Colon (tissue), 2 donors: ENCODE measurements at regions not wholly inside any gene's neighbourhood (a gene's known extent, or its start where the extent isn't known, plus 50 kb on each side); places are given as distances from the start of the nearest gene placed in this dataset.
"Not testable (repeated sequence)": the region's sequence is repeated elsewhere in the genome, so short reads cannot be mapped to it uniquely, and the experiment has no call there.

Experiments used
- FAIRE-seq: peaks from 2 replicates; lab custom pipeline; 2012; peaks lifted over from hg19 to GRCh38; lab: Jason Lieb, UNC
- donor health status: control.
- donor health status: control.

DNA sequence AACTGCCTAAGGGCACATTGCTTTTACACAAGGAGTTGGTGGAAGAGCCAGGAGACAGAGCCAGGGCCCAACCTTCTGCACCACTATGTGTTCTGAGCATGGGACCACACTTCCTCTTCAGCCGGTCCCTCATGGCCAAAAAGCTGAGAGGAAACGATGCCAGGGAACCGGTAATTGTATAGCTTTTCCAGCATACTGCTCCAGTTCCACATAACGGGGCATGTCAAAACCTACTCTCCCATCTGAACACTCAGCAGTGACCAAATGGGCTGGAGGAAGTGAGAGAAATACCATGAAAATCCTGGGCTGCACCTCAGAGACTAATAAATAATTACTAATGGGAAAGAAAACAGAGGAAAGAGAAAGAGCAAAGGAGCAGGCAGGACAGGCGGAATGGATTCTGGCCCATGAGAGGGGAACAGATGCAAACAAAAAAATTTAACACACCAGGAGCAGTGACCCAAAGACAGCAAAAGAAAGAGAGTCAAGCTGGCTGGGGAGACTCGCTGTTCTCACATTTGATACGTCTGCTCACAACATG is 52.0 kb upstream of the BMP2 start:
- FAIRE-seq, result no peak

DNA sequence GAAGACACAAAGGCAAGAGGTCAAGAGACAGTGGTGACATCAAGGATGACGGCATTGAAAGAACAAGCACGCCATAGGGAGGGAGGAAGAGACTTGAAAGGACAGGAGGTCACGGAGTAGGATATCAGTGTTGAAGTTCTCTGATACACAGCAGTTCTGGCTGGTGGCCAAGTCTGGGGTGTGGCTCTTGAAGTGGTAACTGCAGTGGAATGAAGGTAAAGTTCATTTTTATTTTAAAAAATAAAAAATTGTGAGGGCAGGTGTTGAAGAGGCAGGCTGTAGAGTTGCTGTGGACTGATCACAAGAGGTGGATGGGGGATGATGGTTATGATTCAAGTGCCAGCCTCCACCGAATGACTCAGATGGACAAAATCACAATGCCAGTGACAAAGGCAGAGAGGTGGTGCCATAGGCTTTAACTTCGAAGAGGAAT is 53.2 kb upstream of the BMP2 start:
- no peak for FAIRE-seq

DNA sequence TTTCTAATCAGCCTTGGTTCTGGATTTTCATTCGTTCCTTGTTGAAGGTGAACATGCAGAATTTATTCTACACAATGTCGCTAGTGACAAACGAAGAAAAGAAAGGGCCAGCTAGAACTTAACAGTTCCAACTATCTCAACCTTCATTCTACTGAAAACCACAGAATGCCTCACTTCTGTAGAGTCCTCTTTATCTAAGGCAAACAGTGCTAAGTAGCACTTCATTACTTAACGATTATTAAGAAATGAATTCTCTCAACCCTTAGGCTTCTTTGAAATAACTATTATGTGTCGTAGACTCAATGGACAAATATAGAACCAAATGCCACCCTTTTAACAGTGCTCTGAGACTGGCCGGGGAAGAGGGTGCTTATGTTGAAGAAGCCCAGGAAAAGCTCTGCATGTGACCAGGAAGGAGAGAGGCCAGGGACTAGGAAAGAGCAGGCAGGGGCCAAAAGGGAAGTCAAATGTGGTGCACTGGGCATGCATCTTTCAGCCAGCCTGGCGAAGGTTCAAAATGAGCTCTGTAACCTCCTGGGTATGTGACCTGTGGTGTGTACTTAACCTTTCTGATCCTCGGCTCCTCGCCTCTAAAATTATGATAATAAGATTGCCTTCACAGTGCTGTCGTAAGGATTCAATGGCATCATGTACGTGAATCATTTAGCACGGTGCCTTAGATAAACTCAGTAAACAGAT is 55.4 kb upstream of the BMP2 start:
- no peak for FAIRE-seq

DNA sequence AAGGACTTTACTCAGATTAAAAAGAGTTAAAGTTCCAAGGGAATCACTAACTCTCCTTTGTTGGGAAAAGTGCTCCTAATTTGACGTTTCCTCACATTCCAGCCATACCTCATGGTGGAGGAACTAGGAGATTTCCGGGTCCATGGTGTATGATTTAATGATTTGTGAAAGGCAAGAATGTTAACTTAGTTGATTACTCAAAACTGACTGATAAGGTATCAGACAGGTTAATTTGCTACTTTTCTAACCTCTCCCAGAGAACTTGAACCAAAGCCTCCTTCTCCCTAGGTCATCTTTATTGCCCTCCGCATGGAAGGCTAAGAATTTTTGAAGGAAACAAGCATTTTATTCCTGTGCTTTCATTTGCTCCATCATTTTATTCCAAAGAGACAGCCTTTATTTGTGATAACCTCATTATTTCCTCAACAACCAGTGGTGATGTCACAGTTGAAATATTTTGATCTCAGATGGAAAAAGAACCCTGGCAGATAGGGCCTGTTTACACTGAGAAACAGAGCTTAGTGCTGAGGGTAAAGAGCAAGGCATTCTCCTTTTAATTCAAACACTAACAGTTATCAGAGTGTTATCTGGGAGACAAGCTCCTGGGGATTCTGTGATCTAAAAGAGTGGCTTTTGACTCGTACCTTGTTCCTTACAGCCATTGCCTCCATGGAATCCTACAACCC is 57.4 kb upstream of the BMP2 start:
- no peak for FAIRE-seq

DNA sequence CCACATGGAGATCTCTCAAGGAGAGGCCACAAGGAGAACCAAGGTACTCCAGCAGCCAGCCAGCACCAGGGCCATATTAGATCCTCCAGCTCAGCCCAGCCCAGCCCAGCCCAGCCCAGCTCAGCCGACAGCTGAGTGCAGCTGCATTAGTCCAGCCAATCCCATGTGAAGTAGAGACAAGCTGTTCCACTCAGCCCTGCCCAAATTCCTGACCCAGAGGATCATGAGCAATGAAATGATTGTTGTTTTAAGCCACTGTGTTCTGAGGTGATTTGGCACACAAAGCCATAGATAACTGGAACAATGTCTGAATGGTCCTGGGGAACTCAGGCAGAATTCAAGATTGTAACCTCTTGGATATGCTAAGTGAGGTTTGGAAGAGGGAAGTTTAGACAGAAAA is 59.5 kb upstream of the BMP2 start:
- FAIRE-seq, result no peak

DNA sequence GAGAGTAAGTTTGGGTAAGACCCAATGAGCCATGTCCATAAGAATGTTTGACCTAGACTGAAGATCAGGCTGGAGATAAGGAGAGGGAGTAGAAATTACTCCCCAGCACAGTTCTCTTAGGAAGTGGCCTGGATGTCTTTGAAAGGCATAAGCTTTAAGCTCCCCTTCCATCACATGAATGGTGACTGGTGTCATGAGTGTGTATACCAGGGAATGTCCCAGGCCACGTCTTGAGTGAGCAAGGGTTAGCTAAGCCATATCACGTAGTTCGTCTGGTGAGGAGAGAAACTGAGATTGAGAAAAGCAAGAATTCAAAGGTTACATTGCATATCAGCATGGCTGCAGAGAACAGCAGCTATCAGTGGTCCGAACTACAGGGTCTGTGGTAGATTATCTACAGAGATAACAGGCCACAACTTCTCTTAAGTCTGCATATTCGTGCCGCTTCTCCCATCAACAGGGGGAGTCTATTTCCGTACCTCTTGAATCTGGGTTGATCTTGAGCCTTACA is 60.1 kb upstream of the BMP2 start:
- FAIRE-seq, result no peak

DNA sequence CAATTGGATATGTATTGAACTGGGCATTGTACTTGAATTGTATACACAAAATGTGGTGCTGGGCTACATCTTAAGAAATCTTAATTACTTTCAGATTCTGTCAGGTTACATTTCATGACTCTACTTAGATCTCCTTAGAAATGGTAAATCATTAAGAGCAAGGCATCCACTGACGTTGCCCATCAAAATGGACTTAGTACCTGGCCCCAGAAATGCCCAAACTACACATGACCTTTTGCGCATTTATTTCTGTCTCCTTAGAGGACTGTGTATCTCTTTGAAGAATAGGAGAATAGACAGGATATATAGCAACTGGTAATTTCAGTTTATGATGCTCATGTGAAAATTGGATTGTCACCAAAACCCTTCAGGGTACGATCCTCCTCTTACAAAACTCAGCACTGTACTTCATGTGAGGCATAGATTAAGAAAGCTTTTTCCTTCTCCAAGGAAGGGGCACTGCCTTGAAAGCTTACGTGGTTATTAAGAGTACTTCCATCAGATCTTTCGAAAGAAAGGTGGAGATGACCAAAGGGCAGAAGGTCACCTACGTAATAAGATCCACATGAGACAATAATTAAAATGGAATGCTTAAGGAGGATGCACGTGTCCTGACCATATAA is 61.4 kb upstream of the BMP2 start:
- no peak for FAIRE-seq

DNA sequence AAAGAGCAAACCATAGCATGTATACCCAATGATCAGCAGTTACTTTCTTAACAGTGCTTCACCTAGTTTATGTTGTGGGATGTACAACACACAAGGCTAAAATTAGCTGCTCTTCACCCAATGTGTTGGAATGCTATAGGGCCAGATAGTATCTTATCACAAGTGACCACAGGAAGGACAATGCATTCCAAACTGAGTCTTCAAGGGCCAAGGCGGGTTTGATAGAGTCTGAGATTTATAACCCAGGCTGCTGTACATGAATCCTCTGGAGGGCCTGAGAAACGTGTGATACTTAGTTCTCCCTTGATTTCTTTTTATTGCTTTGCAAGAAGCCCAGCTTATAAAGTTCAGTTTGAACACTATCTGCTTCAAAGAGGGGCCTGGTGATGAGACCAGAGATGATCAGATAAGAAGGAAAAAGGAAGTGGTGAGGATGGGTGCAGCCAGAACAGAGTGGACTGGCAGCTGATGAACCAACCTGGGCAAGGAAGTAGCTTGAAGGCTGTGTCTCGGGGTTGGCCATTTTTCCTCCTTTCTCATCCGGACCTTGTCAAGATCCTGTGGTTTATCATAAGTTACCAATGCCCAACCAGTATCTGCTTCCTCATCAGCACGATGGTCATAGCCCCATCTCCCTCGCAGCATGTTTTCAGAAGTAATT is 62.2 kb upstream of the BMP2 start:
- no peak for FAIRE-seq

DNA sequence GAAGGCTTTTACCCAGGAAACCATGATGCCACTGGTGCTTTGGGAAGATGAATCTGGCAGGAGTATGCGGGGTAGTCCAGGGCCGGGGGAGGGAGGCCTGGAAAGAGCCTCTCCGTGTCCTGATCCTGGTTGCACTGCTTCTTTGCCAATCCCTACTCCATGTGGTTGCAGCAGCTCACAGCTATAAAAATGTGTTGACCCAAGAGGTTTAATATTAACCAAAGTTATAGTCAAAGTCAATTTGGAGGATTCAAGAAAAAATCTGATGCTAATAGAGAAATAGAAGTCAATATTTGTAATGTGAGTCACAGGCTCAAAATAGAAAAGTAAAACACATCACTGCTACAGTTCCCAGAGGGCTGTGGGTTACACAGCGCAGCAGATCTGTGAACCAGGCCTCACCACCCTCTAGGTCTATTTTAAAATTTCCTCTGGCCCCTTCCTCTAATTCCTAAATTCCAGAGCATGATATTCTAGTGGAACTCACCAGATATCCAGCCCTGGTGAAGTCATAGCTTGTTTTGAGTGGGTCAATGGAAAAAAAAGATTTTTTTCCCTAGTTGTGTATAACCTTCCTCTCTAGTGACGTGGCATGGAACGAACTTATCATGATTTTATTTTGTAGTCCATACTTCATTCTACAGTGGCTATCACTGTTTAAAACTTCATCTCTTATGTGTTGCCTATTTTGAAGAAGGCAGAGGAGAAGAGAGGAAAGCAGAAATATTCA is 63.2 kb upstream of the BMP2 start:
- FAIRE-seq, result no peak

DNA sequence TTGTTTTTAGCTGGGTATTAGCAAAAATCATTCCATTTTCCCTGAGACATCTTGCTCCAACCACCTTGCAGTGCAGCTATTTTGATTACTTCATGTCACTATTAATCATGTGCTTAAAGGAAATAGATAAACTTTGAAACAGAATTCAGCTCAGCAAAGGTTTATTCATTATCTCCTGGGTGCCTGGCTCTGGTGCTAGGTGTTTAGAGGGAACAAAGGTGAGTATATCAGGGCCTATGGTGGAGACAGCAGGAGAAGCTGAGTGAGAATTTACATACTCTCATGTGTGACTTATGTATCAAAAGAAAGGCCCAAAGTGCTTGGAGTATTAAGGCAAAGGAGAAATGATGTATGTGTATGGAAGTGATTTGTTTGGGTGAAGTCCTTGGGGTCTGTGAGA is 63.8 kb upstream of the BMP2 start:
- FAIRE-seq, result no peak

DNA sequence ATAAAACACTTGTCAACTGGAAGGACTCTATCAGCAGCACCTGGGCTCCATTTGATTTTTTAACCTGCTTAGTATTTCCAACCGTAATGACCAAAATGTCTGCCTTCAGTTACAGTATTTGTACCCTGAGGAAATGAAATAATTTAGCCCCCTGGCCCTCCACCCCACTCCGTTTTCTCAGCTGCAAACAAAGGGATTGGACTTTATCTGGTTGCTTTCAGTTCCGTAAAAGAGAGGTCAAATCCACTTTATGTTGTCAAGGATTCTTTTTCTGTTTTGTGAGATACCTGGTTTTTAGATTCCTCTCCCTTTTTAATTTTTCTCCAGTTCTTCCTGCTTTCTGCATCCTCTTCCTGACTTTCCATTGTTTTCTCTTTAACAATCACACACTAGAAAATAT is 64.4 kb upstream of the BMP2 start:
- FAIRE-seq, result no peak

DNA sequence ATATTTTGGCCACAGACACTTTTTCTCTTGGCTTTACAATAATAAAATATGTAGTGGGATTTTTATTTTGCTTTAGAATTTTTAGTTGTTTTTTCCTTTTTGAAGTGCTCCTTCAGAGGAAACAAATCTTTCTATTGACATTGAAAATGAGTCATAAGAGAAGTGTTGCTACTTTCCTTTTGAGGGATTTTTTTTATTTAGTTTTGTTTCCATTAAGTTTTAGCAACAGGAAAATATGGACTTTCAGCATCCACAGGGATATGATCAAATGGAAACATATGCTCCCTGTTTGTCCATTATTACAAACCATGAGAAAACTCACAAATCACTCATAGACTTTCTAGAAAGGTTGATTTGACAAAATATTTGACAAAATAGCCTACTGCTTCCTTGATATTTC is 65.3 kb upstream of the BMP2 start:
- no peak for FAIRE-seq

DNA sequence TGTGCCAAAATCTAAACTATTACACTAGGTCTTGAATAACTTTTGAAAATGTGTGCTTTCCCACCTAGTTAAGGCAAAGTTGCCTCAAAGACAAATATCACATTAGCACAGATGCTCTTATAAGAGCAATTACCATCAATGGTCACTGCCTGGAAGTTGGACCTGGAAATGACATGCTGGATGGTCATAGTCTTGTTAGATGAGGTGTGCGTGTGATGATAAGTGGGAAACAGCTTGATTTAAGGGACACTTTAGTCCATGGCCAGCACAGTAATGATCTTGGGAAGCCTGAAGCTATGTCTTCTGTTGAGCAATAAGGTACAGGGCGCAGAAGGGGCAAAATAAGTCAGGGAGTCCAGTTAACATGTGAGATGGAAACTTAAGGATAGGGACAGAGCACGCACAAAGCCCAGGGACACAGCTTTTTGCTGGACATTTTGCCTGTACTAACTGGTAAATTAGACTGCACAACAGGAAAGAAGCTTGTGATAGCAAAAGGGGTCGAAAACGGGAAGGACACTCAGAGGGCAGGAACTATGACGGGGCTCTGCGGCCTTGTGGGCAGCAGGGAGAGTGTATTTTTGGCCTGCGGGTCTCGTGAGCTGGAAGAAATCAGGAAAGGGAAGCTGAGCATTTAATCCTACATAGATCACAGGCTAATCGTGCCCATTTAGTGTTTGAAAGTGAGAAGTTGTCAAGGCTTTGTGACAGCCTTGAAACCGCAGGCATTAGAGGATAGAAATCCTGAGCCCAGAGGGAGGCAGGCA is 66.7 kb upstream of the BMP2 start:
- no peak for FAIRE-seq

DNA sequence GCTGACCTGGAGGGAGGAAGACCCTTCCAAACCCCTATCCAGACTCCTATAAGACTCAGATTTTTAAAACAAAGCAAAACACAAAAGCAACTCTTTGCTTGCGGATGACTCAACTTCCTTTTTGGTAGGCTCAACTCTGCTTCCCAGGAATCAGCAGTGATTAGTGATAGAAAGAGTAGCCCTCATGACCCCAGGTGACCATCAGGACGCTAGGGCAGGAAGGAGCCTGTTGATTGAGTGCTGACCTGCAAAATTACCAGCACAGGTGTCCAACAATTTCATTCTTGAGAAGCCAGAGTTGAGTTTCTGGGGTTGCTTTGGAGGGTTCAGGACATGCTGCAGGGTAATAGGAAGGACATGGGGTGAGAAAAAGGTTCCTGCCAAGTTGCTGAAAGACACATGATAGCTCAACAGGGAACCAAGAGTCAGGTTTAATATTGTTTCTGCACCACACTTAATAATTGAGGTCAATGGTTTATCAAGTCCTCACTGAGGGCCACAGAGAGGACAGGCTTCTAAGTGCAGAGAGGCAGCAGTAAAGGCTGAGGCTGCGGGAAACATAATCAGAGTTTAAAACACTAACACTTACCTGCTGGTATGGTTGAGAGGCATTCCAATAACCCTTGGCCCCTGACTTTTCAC is 67.4 kb upstream of the BMP2 start:
- no peak for FAIRE-seq

DNA sequence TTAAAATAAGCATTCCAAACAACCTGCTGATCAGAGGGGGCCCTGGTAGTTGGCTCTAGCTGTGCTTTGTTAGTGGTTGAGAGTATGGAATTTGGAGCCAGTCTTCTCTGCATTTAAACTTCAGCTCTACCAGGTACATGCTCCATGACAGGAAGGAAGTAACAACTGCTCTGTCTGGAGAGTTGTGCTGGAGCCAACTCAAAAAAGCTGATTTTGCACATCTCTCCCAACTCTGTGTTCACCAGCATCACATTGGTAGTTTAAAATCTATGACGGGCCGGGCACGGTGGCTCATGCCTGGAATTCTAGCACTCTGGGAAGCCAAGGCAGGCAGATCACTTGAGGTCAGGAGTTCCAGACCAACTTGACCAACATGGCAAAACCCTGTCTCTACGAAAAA is 68.8 kb upstream of the BMP2 start:
- FAIRE-seq, result no peak

DNA sequence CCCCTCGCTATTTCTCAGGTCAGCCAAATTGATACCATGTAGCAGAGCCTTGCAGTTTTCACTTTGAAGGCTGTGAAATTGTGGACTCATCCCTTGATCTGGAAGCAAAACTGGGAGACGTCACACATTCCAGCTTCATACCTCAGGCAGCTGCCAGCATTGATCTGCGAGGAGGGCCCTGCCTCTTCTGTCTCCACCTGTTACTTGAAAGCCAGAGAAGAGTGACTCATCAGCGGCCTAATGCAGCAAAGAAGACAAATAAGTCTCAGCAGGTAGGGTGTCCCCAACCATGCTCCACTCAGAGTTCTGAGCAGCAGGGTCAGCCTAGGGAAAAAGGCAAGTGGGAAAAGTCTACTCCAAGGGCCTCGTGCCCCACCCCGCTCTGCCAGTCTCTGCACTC is 69.4 kb upstream of the BMP2 start:
- FAIRE-seq, result no peak

DNA sequence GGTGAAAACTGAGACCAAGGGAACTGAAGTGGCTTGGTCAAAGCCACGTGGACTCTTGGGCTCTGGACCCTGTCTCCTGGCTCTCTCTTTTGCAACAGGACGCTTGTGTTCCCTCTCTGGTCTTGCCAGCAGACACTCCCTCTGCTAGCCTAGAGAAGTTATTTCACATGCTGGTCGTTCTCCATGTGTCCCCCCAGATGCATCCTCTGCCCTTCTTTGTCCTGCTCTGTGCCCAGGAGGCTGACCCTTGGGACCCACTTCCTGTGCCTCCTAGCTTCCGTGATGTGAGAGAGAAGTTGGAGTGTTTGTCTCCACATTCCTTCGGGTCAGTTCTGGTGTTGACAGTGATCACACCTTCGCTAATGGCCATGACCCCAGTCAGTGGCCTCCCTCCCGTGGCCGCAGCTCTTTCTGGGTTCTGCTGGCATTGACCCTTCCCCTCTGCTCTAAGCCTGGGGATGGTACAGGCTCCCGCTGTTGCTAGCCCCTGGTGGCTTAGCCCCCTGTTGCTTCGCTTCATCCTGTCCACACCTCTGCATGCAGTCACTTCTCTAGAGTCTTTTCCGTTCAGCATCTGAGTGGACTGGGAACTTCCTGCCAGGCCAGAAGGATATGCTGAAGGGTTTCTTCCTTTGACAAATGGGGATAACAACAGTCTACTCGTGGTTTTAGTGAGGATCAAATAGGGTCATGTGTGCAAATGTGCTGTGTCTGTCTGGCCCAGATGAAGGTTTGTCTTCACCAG is 70.1 kb upstream of the BMP2 start:
- FAIRE-seq, result no peak

DNA sequence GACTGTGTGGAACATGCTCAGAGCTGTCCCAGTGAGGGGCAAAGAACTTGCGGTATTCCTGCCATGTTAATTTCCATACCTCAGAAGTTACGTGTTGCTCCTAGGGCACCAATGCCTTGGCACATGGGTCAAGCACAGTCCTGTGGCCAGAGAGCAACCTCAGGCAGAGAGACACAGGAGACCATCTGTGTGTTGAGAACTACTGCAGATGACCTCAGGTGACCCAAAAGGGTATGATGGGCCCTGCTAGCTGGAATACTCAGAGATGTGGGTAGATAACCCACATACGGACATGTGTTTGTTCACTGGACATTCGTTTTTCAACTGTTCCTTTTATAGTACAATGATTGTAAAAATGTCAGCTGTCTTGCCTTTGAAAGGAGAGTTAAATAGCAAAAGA is 71.5 kb upstream of the BMP2 start:
- FAIRE-seq, result no peak

DNA sequence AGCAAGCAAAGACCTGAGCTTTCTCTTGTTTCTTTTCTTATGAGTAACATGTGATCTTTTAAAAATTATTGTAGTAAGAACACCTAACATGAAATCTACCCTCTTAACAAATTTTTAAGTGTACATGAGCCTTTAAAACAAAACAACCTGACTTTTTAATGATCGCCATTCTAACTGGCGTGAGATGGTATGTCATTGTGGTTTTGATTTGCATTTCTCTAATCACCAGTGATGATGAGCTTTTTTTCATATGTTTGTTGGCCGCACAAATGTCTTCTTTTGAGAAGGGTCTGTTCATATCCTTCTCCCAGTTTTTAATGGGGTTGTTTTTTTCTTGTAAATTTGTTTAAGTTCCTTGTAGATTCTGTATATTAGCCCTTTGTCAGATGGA is 73.7 kb upstream of the BMP2 start:
- not testable (repeated sequence) for FAIRE-seq
